NCI-H1436 (cell line): ENCODE measurements at regions not wholly inside any gene's neighbourhood (a gene's known extent, or its start where the extent isn't known, plus 50 kb on each side); places are given as distances from the start of the nearest gene placed in this dataset.
A peak's percentile ranks its signal among the peaks of the same experiment; 100 is the strongest.
"Not testable (repeated sequence)": the region's sequence is repeated elsewhere in the genome, so short reads cannot be mapped to it uniquely, and the experiment has no call there.

Source experiments
- DNase-seq: peaks from one replicate; lab custom pipeline; 2025; lab: John Stamatoyannopoulos, UW

GRCh38 chr12:116361414-116362223 is 84.1 kb upstream of the MED13L start:
- DNase-seq: peak; percentile 2

GRCh38 chr12:116365114-116365513 is 87.6 kb upstream of the MED13L start:
- no peak for DNase-seq

- no peak for DNase-seq
Measured at GRCh38 chr12:116365606-116366455, 88.3 kb upstream of the MED13L start.

- DNase-seq: no peak
Measured at GRCh38 chr12:116366456-116366776, 88.9 kb upstream of the MED13L start.

- DNase-seq: no peak
Measured at GRCh38 chr12:116366824-116367223, 89.3 kb upstream of the MED13L start.

GRCh38 chr12:116368196-116369194 is 91.0 kb upstream of the MED13L start:
- no peak for DNase-seq

GRCh38 chr12:116370004-116370404 is 92.5 kb upstream of the MED13L start:
- no peak for DNase-seq

- no peak for DNase-seq
Measured at GRCh38 chr12:116370886-116371580, 93.5 kb upstream of the MED13L start.

GRCh38 chr12:116372815-116373214 is 95.3 kb upstream of the MED13L start:
- DNase-seq: no peak

- DNase-seq: no peak
Measured at GRCh38 chr12:116373572-116374206, 96.2 kb upstream of the MED13L start.

GRCh38 chr12:116374207-116374606 is 96.7 kb upstream of the MED13L start:
- DNase-seq: no peak

GRCh38 chr12:116375278-116375842 is 97.9 kb upstream of the MED13L start:
- DNase-seq: no peak

- DNase-seq: peak; percentile 39
Measured at GRCh38 chr12:116376354-116377193, 99.1 kb upstream of the MED13L start.

- not testable (repeated sequence) for DNase-seq
Measured at GRCh38 chr12:116377194-116377571, 99.7 kb upstream of the MED13L start.

- no peak for DNase-seq
Measured at GRCh38 chr12:116378002-116378401, 100.5 kb upstream of the MED13L start.

- DNase-seq: no peak
Measured at GRCh38 chr12:116380108-116380507, 102.6 kb upstream of the MED13L start.

- not testable (repeated sequence) for DNase-seq
Measured at GRCh38 chr12:116380740-116381139, 103.2 kb upstream of the MED13L start.

GRCh38 chr12:116381240-116381743 is 103.8 kb upstream of the MED13L start:
- DNase-seq: no peak
